GM19240 (cell line): ENCODE measurements at regions not wholly inside any gene's neighbourhood (a gene's known extent, or its start where the extent isn't known, plus 50 kb on each side); places are given as distances from the start of the nearest gene placed in this dataset.

Experiments used
- DNase-seq: peaks from one replicate; pipeline ENCODE4 v3.0.0; 2011; ENCODE audit warnings: low spot score; ENCODE audit not compliant: insufficient read length

DNA sequence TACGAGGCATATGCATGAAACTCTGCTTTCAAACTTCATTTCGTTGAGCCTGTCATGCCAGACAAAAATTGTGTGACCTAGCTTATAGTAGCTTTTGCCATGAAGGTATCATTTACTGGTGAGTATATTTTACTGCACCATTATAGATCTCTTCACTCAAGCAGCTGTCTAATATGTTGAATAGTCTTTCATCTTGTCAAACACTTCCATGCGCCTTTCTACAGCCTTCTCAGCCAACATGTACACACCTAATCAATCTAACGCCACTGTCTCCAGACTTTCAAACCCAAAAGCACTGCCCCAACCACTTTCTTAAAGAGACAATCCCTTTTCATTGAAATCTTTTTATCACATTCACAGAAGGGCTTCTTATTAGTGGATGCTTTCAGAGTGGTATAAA is 757.4 kb downstream of the VRK1 start:
- no peak for DNase-seq

DNA sequence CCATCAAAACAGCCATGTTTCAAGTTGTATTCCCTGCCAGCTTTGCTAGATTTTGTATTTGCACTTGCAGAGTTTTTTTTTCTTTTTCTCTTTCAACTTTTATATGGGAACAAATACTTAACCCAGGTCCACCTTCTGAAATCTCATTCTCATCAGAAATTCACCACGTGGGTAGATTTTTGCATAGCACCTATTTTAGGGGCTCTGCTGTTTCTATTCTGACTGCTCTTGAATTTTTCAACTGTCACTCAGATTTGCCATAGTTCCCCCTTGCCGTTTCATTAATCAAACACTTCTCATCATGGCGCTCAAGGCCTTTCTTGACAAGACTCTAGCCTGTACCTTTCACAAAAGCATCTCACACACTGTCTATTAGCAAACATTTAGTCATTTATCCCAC is 767.2 kb downstream of the VRK1 start:
- no peak for DNase-seq

GRCh38 chr14:97571201-97571600 is 774.0 kb downstream of the VRK1 start:
- no peak for DNase-seq

GRCh38 chr14:97571866-97572555 is 774.8 kb downstream of the VRK1 start:
- DNase-seq, result no peak

- no peak for DNase-seq
Measured at GRCh38 chr14:97572583-97573458, 775.6 kb downstream of the VRK1 start.

DNA sequence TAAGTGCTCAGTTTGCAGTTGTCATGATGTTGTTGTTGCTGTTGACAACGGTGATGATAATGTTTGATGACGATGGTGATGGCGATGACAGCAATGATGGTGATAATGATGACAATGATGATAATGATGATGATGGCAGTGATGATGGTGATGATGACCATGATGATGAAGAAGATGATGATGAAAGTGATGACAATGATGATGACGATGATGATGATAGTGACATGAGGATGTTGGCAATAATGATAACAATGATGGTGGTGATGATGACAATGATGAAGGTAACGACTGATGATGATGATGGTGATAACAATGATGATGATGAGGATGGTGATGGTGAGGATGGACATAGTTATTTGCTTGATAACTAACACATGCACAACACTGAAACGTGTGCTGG is 778.5 kb downstream of the VRK1 start:
- DNase-seq, result no peak

GRCh38 chr14:97578982-97579548 is 781.9 kb downstream of the VRK1 start:
- no peak for DNase-seq

GRCh38 chr14:97581016-97581415 is 783.8 kb downstream of the VRK1 start:
- no peak for DNase-seq

DNA sequence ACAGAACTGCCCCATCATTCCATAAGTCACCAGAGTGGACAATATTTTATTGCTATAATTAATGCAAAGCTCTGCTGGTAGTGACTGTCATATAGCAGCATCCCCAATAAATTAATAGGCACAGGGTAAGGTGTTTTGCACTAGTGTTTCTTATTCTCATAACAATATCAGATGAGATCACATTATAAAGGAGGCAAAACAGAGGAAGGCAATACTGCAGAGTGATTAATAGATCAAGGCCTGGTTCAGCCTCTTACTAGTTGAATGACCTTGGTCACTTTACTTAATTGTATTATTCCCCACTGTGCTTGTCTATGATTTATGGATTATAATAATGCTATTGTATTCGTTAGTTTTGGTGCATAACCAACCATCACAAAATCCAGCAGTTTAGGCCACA is 784.8 kb downstream of the VRK1 start:
- DNase-seq, result no peak

- DNase-seq, result no peak
Measured at GRCh38 chr14:97584528-97584927, 787.3 kb downstream of the VRK1 start.

- no peak for DNase-seq
Measured at GRCh38 chr14:97592341-97592980, 795.3 kb downstream of the VRK1 start.

GRCh38 chr14:97594306-97594705 is 797.1 kb downstream of the VRK1 start:
- DNase-seq, result no peak

GRCh38 chr14:97602438-97603117 is 805.4 kb downstream of the VRK1 start:
- no peak for DNase-seq

DNA sequence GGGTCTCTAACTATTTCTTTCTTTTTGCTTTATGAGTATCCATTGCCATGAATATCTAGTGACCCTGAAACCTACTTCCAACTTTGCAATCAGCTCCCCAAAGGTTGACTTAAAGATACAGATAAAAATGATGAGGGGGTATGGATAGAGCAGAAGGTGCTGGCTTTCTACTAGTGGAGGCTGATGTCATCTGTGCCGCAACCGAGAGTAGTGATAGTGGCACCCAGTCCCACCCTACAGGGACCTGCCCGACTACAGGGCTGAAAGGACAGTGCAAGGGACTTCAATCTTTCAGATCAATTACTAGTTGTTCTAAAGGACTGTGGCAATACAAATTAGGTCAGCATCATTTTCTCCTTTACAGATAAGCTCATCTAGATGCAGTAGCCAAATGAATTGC is 806.0 kb downstream of the VRK1 start:
- DNase-seq, result no peak

DNA sequence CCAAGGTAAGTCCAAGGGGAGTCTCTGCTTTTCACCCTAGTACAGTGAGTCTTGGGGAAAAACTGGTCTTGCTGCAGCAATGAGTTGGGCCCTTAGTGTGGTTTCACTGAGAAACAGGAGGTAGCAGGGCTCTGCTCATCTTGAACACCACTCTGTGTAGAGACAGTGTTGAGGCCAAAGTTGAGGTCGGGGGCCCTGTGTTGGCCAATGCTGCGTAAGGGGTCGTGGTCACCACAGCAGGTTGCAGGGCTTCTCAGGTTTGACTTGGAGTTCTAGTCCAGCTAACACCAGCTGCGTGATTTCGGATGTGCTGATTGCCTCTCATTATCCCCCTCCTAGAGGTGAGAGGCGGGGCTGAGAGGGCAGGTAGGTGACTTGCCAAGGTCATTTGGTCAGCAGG is 807.5 kb downstream of the VRK1 start:
- DNase-seq, result no peak

GRCh38 chr14:97618401-97618800 is 821.2 kb downstream of the VRK1 start:
- DNase-seq, result no peak

GRCh38 chr14:97618917-97619690 is 821.9 kb downstream of the VRK1 start:
- DNase-seq, result no peak

DNA sequence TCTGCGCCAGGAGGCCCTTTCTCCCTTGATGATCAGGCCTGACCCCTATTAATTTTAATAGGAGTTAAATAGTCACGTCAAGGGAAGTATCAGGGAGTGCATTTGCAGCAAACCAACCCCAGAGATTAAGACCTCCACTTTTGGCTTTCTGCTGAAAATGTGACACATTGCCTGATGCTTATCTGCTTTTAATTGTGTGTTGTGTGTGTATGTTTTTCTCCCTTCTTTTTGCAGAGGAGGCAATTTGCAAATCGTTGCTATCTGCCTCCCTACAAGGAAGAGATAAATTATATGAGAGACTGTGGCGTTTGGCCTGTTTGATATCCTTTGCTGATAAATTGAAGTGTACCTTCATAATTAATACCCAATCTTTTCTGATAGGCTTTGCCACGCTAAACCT is 822.9 kb downstream of the VRK1 start:
- DNase-seq, result no peak

DNA sequence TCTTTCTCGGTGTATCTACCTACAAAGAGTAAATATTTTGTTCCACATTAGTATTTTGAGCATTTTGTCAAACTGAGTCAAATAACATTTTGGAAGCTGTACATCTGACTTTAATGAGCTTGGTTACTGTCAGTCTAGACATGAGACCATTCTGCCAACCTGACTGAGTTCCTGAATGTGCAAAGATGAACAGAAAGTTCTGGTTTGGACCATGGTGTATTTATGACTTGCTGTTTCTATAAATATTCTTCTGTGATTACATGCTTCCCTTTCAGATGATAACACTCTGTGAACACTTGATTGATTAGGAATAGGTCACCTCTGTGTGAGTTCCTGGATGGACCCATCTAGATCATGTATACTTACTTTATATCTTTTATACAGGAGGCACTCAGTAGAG is 827.8 kb downstream of the VRK1 start:
- no peak for DNase-seq

DNA sequence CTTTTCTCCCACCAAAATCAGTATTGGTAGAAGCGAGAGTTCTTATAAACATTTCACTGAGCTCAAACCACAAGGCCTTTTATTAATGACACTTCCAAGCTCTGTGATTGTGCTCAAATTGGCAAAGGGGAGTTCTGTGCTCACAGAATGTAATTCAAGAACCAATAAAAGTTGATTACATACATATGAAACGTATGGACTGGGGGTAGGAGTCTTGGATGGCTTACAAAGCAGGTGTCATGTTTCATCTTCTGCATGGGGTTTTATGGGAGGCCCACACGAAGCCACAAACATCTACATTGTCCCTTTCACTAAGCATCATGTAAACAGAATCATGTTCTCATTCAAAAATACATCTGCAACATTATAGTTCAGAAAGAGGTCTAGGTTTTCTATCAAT is 828.3 kb downstream of the VRK1 start:
- no peak for DNase-seq

DNA sequence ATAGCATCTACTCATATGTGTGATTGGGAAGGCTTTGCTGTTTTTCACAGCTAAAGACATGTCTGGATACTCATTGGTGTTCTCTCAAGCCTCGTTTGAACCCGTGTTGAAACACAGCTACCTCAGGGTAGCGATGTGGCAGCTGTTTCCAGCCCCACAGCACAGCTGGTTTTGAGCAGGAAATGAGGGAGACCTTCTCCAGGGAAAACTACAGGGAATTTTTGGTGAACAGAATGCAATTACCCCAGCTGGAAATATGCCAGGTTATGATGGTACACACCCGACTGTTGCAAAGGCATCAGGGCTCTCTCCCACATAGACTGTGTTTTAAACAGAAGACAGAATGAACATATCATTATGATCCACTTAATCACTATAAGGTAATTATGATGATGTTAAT is 828.9 kb downstream of the VRK1 start:
- DNase-seq, result no peak
